Neural progenitor cell (in vitro differentiated cells): ENCODE measurements at regions not wholly inside any gene's neighbourhood (a gene's known extent, or its start where the extent isn't known, plus 50 kb on each side); places are given as distances from the start of the nearest gene placed in this dataset.

Experiments used
- DNase-seq: peaks from one replicate; pipeline ENCODE4 v3.0.0-alpha.2; 2016; ENCODE audit warnings: low spot score
- H2AFZ ChIP-seq: fragments of 200-600 bp; sonication (generic); replicated peaks from 2 replicates; pipeline ENCODE4 v1.6.1; 2016; ENCODE audit warnings: antibody characterized with exemption
- H3F3A ChIP-seq: fragments of 200-600 bp; sonication (generic); 2 replicates; pipeline ENCODE4 v1.6.1; 2016; ENCODE audit warnings: antibody characterized with exemption, low read depth
- H3K27ac ChIP-seq: fragments of 200-600 bp; sonication (generic); 2 replicates; pipeline ENCODE4 v1.5.1; 2016; ENCODE audit warnings: mild to moderate bottlenecking
- H3K27me3 ChIP-seq: fragments of 200-600 bp; sonication (generic); 2 replicates; pipeline ENCODE4 v1.6.1; 2016; ENCODE audit warnings: mild to moderate bottlenecking, moderate library complexity
- H3K36me3 ChIP-seq: fragments of 200-600 bp; sonication (generic); 2 replicates; pipeline ENCODE4 v1.5.1; 2016
- H3K4me1 ChIP-seq: fragments of 200-600 bp; sonication (generic); 2 replicates; pipeline ENCODE4 v1.6.1; 2016; ENCODE audit warnings: mixed run types
- H3K4me2 ChIP-seq: fragments of 200-600 bp; sonication (generic); 2 replicates; pipeline ENCODE4 v1.6.1; 2016
- H3K4me3 ChIP-seq: fragments of 200-600 bp; sonication (generic); 2 replicates; pipeline ENCODE4 v1.5.1; 2016
- H3K79me2 ChIP-seq: fragments of 200-600 bp; sonication (generic); 2 replicates; pipeline ENCODE4 v1.6.1; 2016; ENCODE audit warnings: low read depth
- H3K9ac ChIP-seq: fragments of 200-600 bp; sonication (generic); 2 replicates; pipeline ENCODE4 v1.6.1; 2016
- H3K9me3 ChIP-seq: fragments of 200-600 bp; sonication (generic); 2 replicates; pipeline ENCODE4 v1.5.1; 2016; ENCODE audit warnings: low read depth
- H4K20me1 ChIP-seq: fragments of 200-600 bp; sonication (generic); 2 replicates; pipeline ENCODE4 v1.6.1; 2016; ENCODE audit warnings: low read depth
- H3K27ac Mint-ChIP-seq: 3 replicates; pipeline ENCODE4 v1.8.0; 2021; ENCODE audit warnings: mixed read lengths
- H3K27me3 Mint-ChIP-seq: 2 replicates; pipeline ENCODE4 v1.8.0; 2022; ENCODE audit warnings: low read depth, mild to moderate bottlenecking, inconsistent platforms, moderate library complexity, mixed read lengths; ENCODE audit not compliant: insufficient read depth
- H3K36me3 Mint-ChIP-seq: 3 replicates; pipeline ENCODE4 v1.8.0; 2021; ENCODE audit warnings: mixed read lengths
- H3K4me1 Mint-ChIP-seq: 3 replicates; pipeline ENCODE4 v1.8.0; 2021; ENCODE audit warnings: mixed read lengths
- H3K4me3 Mint-ChIP-seq: 3 replicates; pipeline ENCODE4 v1.8.0; 2021; ENCODE audit warnings: mild to moderate bottlenecking, moderate library complexity, mixed read lengths
- H3K9me3 Mint-ChIP-seq: 3 replicates; pipeline ENCODE4 v1.8.0; 2020; ENCODE audit warnings: mixed read lengths
- EZH2 ChIP-seq: fragments of 200-600 bp; sonication (generic); IDR thresholded peaks from 2 replicates; pipeline ENCODE4 v1.6.1; 2017; ENCODE audit warnings: antibody characterized with exemption, mild to moderate bottlenecking, moderate library complexity
- EZH2phosphoT487 ChIP-seq: fragments of 200-600 bp; sonication (generic); IDR thresholded peaks from 2 replicates; pipeline ENCODE4 v1.6.1; 2017; ENCODE audit warnings: antibody characterized with exemption
- TF ChIP-seq, protein P1 (sequence below): fragments of 200-600 bp; sonication (generic); IDR thresholded peaks from 2 replicates; pipeline ENCODE4 v1.5.1; 2017; ENCODE audit warnings: antibody characterized with exemption, mild to moderate bottlenecking

DNA sequence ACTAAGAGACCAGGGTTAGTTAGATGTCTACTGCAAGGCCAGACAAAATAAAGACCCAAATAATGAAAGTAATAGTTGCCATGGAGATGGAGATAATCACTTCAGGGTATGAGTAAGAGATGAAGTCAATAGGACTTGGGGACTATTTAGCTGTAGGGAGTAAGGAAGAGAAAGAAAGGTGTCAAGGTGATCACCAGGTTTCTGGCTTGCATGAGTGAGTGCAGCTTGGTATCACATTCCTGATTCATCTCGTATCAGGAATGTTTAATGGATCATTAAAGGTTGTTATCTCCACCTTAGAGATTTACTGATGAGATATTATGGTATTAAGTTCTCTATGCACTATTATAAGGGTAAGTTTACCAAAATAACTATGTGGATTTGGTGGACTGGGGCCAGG is 357.4 kb upstream of the ATP11B start:
- TF ChIP-seq, protein P1, sequence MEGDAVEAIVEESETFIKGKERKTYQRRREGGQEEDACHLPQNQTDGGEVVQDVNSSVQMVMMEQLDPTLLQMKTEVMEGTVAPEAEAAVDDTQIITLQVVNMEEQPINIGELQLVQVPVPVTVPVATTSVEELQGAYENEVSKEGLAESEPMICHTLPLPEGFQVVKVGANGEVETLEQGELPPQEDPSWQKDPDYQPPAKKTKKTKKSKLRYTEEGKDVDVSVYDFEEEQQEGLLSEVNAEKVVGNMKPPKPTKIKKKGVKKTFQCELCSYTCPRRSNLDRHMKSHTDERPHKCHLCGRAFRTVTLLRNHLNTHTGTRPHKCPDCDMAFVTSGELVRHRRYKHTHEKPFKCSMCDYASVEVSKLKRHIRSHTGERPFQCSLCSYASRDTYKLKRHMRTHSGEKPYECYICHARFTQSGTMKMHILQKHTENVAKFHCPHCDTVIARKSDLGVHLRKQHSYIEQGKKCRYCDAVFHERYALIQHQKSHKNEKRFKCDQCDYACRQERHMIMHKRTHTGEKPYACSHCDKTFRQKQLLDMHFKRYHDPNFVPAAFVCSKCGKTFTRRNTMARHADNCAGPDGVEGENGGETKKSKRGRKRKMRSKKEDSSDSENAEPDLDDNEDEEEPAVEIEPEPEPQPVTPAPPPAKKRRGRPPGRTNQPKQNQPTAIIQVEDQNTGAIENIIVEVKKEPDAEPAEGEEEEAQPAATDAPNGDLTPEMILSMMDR, result no peak
- TF ChIP-seq EZH2phosphoT487, result no peak
- TF ChIP-seq EZH2, result no peak
- H3K79me2 ChIP-seq, result no peaks in the 10 kb centered on the region
- H3K4me2 ChIP-seq, result no peak overlapping the region
- no peaks in the 10 kb centered on the region for H4K20me1 ChIP-seq
- no peak overlapping the region for H3K9ac ChIP-seq
- no peak for DNase-seq
- H3F3A ChIP-seq, result peaks cover 5% of the 10 kb centered on the region
- H3K9me3 ChIP-seq, result no peaks in the 10 kb centered on the region
- H3K27me3 ChIP-seq, result no peaks in the 10 kb centered on the region
- Mint-ChIP-seq H3K27me3 (no peaks in the 10 kb centered on the region), H3K9me3 (peaks cover 3% of the 10 kb centered on the region), H3K36me3 (no peaks in the 10 kb centered on the region), H3K4me1 (peaks cover 7% of the 10 kb centered on the region), H3K27ac (no peak overlapping the region), H3K4me3 (no peak overlapping the region)
- H3K4me3 ChIP-seq, result no peak overlapping the region
- H3K4me1 ChIP-seq, result no peaks in the 10 kb centered on the region
- no peaks in the 10 kb centered on the region for H3K36me3 ChIP-seq
- H3K27ac ChIP-seq, result no peak overlapping the region
- H2AFZ ChIP-seq, result no peak overlapping the region

DNA sequence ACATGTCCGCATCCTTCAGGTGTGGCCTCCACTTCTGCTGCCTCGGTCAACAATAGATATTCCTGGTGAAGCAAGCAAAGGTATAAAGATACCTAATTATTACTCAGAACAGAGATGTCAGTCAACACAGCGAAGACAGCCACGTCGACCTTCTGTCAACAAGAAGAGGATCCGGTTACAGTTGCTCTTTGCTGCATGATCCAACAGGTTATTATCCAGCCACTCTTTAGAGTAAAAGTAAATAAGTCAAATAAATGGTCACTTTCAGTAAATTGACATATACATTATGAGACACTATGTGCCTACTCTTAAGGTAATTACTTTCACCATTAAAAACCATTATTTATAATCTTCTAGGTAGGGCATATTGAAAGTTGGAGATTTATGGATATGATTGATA is 356.8 kb upstream of the ATP11B start:
- DNase-seq, result no peak
- Histone ChIP-seq H3K4me3 (no peak overlapping the region), H3K4me2 (no peak overlapping the region), H2AFZ (no peak overlapping the region), H3K36me3 (no peaks in the 10 kb centered on the region), H3K4me1 (no peaks in the 10 kb centered on the region), H3K79me2 (no peaks in the 10 kb centered on the region), H3K9ac (no peak overlapping the region), H4K20me1 (no peaks in the 10 kb centered on the region), H3K9me3 (no peaks in the 10 kb centered on the region), H3K27me3 (no peaks in the 10 kb centered on the region), H3K27ac (no peak overlapping the region), H3F3A (peaks cover 5% of the 10 kb centered on the region)
- Mint-ChIP-seq H3K9me3 (peaks cover 3% of the 10 kb centered on the region), H3K36me3 (no peaks in the 10 kb centered on the region), H3K27ac (no peak overlapping the region), H3K27me3 (no peaks in the 10 kb centered on the region), H3K4me1 (peaks cover 7% of the 10 kb centered on the region), H3K4me3 (no peak overlapping the region)
- TF ChIP-seq, protein P1, result no peak
- TF ChIP-seq EZH2phosphoT487 (no peak), EZH2 (no peak)

DNA sequence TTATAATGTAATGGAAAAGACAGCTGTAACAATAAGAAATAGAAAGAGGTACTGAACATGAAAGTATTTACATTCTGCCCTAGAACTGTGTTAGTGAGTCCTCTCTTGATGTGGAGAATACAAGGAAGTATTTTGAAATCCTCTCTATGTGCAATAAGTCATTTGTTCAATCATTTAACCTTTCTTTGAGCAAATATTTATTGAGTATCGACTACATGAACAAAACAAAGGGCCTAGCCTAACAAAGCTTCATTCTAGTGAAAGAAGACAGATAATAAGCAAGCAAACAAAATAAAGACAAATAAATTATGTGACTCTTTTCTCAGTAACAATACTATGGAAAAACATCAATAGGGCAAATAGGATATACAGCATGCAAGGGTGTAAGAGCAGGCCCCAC is 354.9 kb upstream of the ATP11B start:
- Mint-ChIP-seq H3K27ac (peak overlapping the region; percentile 14), H3K4me1 (peaks cover 7% of the 10 kb centered on the region), H3K36me3 (no peaks in the 10 kb centered on the region), H3K27me3 (no peaks in the 10 kb centered on the region), H3K4me3 (no peak overlapping the region), H3K9me3 (peaks cover 3% of the 10 kb centered on the region)
- Histone ChIP-seq H3K27me3 (no peaks in the 10 kb centered on the region), H3K79me2 (no peaks in the 10 kb centered on the region), H3K4me2 (no peak overlapping the region), H3K36me3 (no peaks in the 10 kb centered on the region), H3K27ac (no peak overlapping the region), H2AFZ (no peak overlapping the region), H3K4me1 (no peaks in the 10 kb centered on the region), H3K9me3 (no peaks in the 10 kb centered on the region), H3F3A (peaks cover 5% of the 10 kb centered on the region), H4K20me1 (no peaks in the 10 kb centered on the region), H3K4me3 (no peak overlapping the region), H3K9ac (no peak overlapping the region)
- TF ChIP-seq, protein P1, result no peak
- TF ChIP-seq EZH2 (no peak), EZH2phosphoT487 (no peak)
- DNase-seq, result no peak

DNA sequence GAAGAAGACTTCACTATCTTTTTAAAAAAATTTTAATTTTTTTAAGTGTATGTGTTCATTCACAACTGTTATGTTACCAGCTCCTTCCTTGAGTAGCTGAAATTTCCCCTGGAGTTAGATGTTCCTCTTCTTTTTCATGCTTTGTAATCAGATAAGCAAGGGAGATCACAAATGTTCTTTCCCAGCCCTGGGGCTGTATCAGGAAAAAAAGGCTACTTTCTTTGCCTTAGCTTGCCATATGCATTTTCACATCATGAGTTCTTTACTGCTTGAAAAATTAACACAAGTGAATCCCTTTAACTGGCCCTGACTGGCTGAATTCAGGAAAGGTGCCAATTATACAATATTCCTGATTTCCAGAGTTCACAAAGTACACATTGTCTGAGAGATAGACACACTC is 353.2 kb upstream of the ATP11B start:
- H3K9ac ChIP-seq, result no peak overlapping the region
- no peak overlapping the region for H3K27ac Mint-ChIP-seq
- no peak overlapping the region for H3K4me2 ChIP-seq
- H3K79me2 ChIP-seq, result no peaks in the 10 kb centered on the region
- H4K20me1 ChIP-seq, result no peaks in the 10 kb centered on the region
- H3K4me3 Mint-ChIP-seq, result no peak overlapping the region
- no peaks in the 10 kb centered on the region for H3K27me3 ChIP-seq
- no peak for DNase-seq
- H3K36me3 ChIP-seq, result no peaks in the 10 kb centered on the region
- no peak overlapping the region for H2AFZ ChIP-seq
- H3K36me3 Mint-ChIP-seq, result no peaks in the 10 kb centered on the region
- no peaks in the 10 kb centered on the region for H3K9me3 ChIP-seq
- TF ChIP-seq EZH2phosphoT487, result no peak
- TF ChIP-seq, protein P1, result no peak
- TF ChIP-seq EZH2, result no peak
- H3K4me3 ChIP-seq, result no peak overlapping the region
- H3K4me1 ChIP-seq, result peaks cover under 1% of the 10 kb centered on the region
- no peaks in the 10 kb centered on the region for H3F3A ChIP-seq
- H3K27ac ChIP-seq, result no peak overlapping the region
- no peaks in the 10 kb centered on the region for H3K27me3 Mint-ChIP-seq
- H3K9me3 Mint-ChIP-seq, result peaks cover 3% of the 10 kb centered on the region
- H3K4me1 Mint-ChIP-seq, result peaks cover 7% of the 10 kb centered on the region
